IMR-90 (cell line): ENCODE measurements at regions not wholly inside any gene's neighbourhood (a gene's known extent, or its start where the extent isn't known, plus 50 kb on each side); places are given as distances from the start of the nearest gene placed in this dataset.

Experiments
- ATAC-seq: fragments of 200-7000 bp; cut with Tn5 transposase; 2 replicates; pipeline ENCODE4 v1.9.1; 2020; ENCODE audit warnings: low read depth, mild to moderate bottlenecking, moderate library complexity
- BruUV-seq: library from RNA; stranded (reverse); fragments of 400-500 nt; replicated peaks from 2 replicates; lab custom pipeline; 2021; lab: Mats Ljungman, UMichigan
- CTCF ChIA-PET: fragments of 300-600 bp; formaldehyde crosslinking; extraction: SDS; loops from one replicate; lab custom pipeline; 2021; ENCODE audit warnings: antibody characterized with exemption; lab: Yijun Ruan, JAX
- POLR2A ChIA-PET: fragments of 300-600 bp; sonication (Branson Sonifier 250); formaldehyde crosslinking; loops from one replicate; lab custom pipeline; 2022; ENCODE audit warnings: antibody characterized with exemption; ENCODE audit not compliant: unreplicated experiment; lab: Charles Lee
- DNase-seq: peaks from one replicate; pipeline ENCODE4 v3.0.0; 2013
- H2AFZ ChIP-seq: replicated peaks from 2 replicates; pipeline ENCODE3; 2013; ENCODE audit warnings: low read length, mild to moderate bottlenecking; ENCODE audit not compliant: poor library complexity
- H2AK5ac ChIP-seq: 2 replicates; pipeline ENCODE4 v1.6.1; 2013; ENCODE audit warnings: low read depth, low read length, inconsistent platforms
- H2AK9ac ChIP-seq: replicated peaks from 2 replicates; pipeline ENCODE3; 2013; ENCODE audit warnings: mild to moderate bottlenecking, low read depth, low read length, moderate library complexity; ENCODE audit not compliant: poor library complexity
- H2BK120ac ChIP-seq: 2 replicates; pipeline ENCODE4 v1.6.1; 2013; ENCODE audit warnings: low read depth, low read length, inconsistent platforms
- H2BK15ac ChIP-seq: 3 replicates; pipeline ENCODE4 v1.6.1; 2013; ENCODE audit warnings: low read depth, low read length, inconsistent platforms
- H2BK20ac ChIP-seq: 2 replicates; pipeline ENCODE4 v1.6.1; 2013; ENCODE audit warnings: low read depth, mild to moderate bottlenecking, inconsistent platforms, low read length, moderate library complexity
- H2BK5ac ChIP-seq: 2 replicates; pipeline ENCODE4 v1.6.1; 2013; ENCODE audit warnings: mild to moderate bottlenecking, low read depth, low read length, inconsistent platforms; ENCODE audit not compliant: poor library complexity, severe bottlenecking
- H3K14ac ChIP-seq: replicated peaks from 2 replicates; pipeline ENCODE4 v1.6.1; 2013; ENCODE audit warnings: low read depth, low read length, inconsistent platforms
- H3K18ac ChIP-seq: 2 replicates; pipeline ENCODE4 v1.6.1; 2013; ENCODE audit warnings: low read depth, low read length, control low read depth
- H3K23ac ChIP-seq: 2 replicates; pipeline ENCODE4 v1.6.1; 2013; ENCODE audit warnings: low read depth, low read length, inconsistent platforms
- H3K27ac ChIP-seq: 2 replicates; pipeline ENCODE4 v1.5.1; 2013; ENCODE audit warnings: mild to moderate bottlenecking, control low read depth, low read length; ENCODE audit not compliant: insufficient read depth
- H3K27me3 ChIP-seq: 2 replicates; pipeline ENCODE4 v1.6.1; 2013; ENCODE audit warnings: low read length; ENCODE audit not compliant: control insufficient read depth, insufficient read depth
- H3K36me3 ChIP-seq: 2 replicates; pipeline ENCODE4 v1.6.1; 2013; ENCODE audit warnings: low read length, mixed read lengths; ENCODE audit not compliant: control insufficient read depth, insufficient read depth
- H3K4ac ChIP-seq: 2 replicates; pipeline ENCODE4 v1.6.1; 2013; ENCODE audit warnings: low read depth, low read length, inconsistent platforms
- H3K4me1 ChIP-seq: 2 replicates; pipeline ENCODE4 v1.6.1; 2013; ENCODE audit warnings: low read length, mixed read lengths; ENCODE audit not compliant: control insufficient read depth, insufficient read depth
- H3K4me2 ChIP-seq: 2 replicates; pipeline ENCODE4 v1.6.1; 2013; ENCODE audit warnings: low read depth, mild to moderate bottlenecking, control low read depth, low read length, moderate library complexity
- H3K4me3 ChIP-seq: 2 replicates; pipeline ENCODE4 v1.5.1; 2013; ENCODE audit warnings: low read depth, mild to moderate bottlenecking, control low read depth, low read length, moderate library complexity; ENCODE audit not compliant: insufficient read depth
- H3K56ac ChIP-seq: 2 replicates; pipeline ENCODE4 v1.6.1; 2013; ENCODE audit warnings: low read length, inconsistent platforms; ENCODE audit not compliant: insufficient read depth; ENCODE audit errors: extremely low read depth
- H3K79me1 ChIP-seq, 2 experiments: 2 replicates each; pipeline ENCODE4 v1.6.1; 2013; ENCODE audit warnings: low read length in 2 of 2, inconsistent platforms in 1 of 2, low read depth in 1 of 2
- H3K9ac ChIP-seq: 2 replicates; pipeline ENCODE4 v1.6.1; 2013; ENCODE audit warnings: low read depth, low read length, control low read depth
- H3K9me1 ChIP-seq: 2 replicates; pipeline ENCODE4 v1.6.1; 2013; ENCODE audit warnings: low read length, inconsistent platforms; ENCODE audit not compliant: insufficient read depth
- H3K9me3 ChIP-seq: 2 replicates; pipeline ENCODE4 v1.6.1; 2013; ENCODE audit warnings: low read length; ENCODE audit not compliant: control insufficient read depth, insufficient read depth
- H4K20me1 ChIP-seq: 2 replicates; pipeline ENCODE4 v1.6.1; 2013; ENCODE audit warnings: low read length, inconsistent platforms; ENCODE audit not compliant: insufficient read depth
- H4K5ac ChIP-seq: 2 replicates; pipeline ENCODE4 v1.6.1; 2013; ENCODE audit warnings: mild to moderate bottlenecking, low read depth, low read length, control low read depth
- H4K8ac ChIP-seq, 2 experiments: 2 replicates each; pipeline ENCODE4 v1.6.1; 2013; ENCODE audit warnings: low read depth in 2 of 2, low read length in 2 of 2, control low read depth in 1 of 2, inconsistent platforms in 1 of 2
- H4K91ac ChIP-seq: 2 replicates; pipeline ENCODE4 v1.6.1; 2013; ENCODE audit warnings: low read depth, low read length, inconsistent platforms; ENCODE audit not compliant: insufficient read depth
- BHLHE40 ChIP-seq: fragments of 150-350 bp; IDR thresholded peaks from 2 replicates; pipeline ENCODE4 v1.6.1; 2016; ENCODE audit warnings: mild to moderate bottlenecking, low read depth, low read length
- CEBPB ChIP-seq: IDR thresholded peaks from 2 replicates; pipeline ENCODE4 v1.6.1; 2012; ENCODE audit warnings: low read depth, low read length, improper control_type of control experiment
- CHD1 ChIP-seq: IDR thresholded peaks from 2 replicates; pipeline ENCODE4 v1.6.1; 2012; ENCODE audit warnings: low read depth, low read length, improper control_type of control experiment
- CTCF ChIP-seq: conservative IDR thresholded peaks from 2 replicates; pipeline ENCODE4 v1.5.1; 2012; ENCODE audit warnings: mild to moderate bottlenecking, low read depth, low read length, improper control_type of control experiment
- FOS ChIP-seq: fragments of 150-350 bp; IDR thresholded peaks from 2 replicates; pipeline ENCODE4 v1.6.1; 2016; ENCODE audit warnings: low read depth, low read length
- MAFK ChIP-seq: IDR thresholded peaks from 2 replicates; pipeline ENCODE4 v1.6.1; 2012; ENCODE audit warnings: low read depth, low read length, improper control_type of control experiment
- MAZ ChIP-seq: IDR thresholded peaks from 2 replicates; pipeline ENCODE4 v1.6.1; 2012; ENCODE audit warnings: low read depth, mild to moderate bottlenecking, low read length, improper control_type of control experiment, moderate library complexity, borderline replicate concordance
- MXI1 ChIP-seq: IDR thresholded peaks from 2 replicates; pipeline ENCODE4 v1.6.1; 2012; ENCODE audit warnings: low read depth, mild to moderate bottlenecking, low read length, moderate library complexity, borderline replicate concordance
- NFE2L2 ChIP-seq: fragments of 150-350 bp; IDR thresholded peaks from 2 replicates; pipeline ENCODE4 v1.6.1; 2016; ENCODE audit warnings: low read depth, mild to moderate bottlenecking, low read length
- POLR2A ChIP-seq: IDR thresholded peaks from 2 replicates; pipeline ENCODE4 v1.6.1; 2012; ENCODE audit warnings: mild to moderate bottlenecking, low read depth, low read length
- RAD21 ChIP-seq: IDR thresholded peaks from 2 replicates; pipeline ENCODE4 v1.6.1; 2012; ENCODE audit warnings: low read length, improper control_type of control experiment
- RCOR1 ChIP-seq: IDR thresholded peaks from 2 replicates; pipeline ENCODE4 v1.6.1; 2012; ENCODE audit warnings: mild to moderate bottlenecking, low read length, improper control_type of control experiment; ENCODE audit not compliant: insufficient replicate concordance
- RFX5 ChIP-seq: IDR thresholded peaks from 2 replicates; pipeline ENCODE4 v1.8.0; 2012; ENCODE audit warnings: low read depth, mild to moderate bottlenecking, low read length, moderate library complexity
- SMC3 ChIP-seq: fragments of 150-350 bp; IDR thresholded peaks from 2 replicates; pipeline ENCODE4 v1.6.1; 2016; ENCODE audit warnings: low read depth, mild to moderate bottlenecking, antibody characterized with exemption, low read length, moderate library complexity
- USF2 ChIP-seq: fragments of 150-350 bp; IDR thresholded peaks from 2 replicates; pipeline ENCODE4 v1.6.1; 2017; ENCODE audit warnings: mild to moderate bottlenecking, antibody characterized with exemption, low read length, low read depth
- WGBS, 2 experiments: methylation state at CpG; one replicate each; pipeline versions ENCODE4 v1.1.5 to v1.1.7; 2013; ENCODE audit warnings: missing lambda C conversion rate in 2 of 2; ENCODE audit not compliant: insufficient read length in 1 of 2; ENCODE audit errors: extremely low coverage in 2 of 2; 5-methylcytosine and 5-hydroxymethylcytosine counted together
- dilution Hi-C: fragments of 300-500 bp; cut with HindIII; formaldehyde crosslinking; loops from one replicate; pipeline ENCODE4 v1.14.3; 2018; ENCODE audit warnings: low sequenced_read_pairs; ENCODE audit not compliant: unreplicated experiment
- in situ Hi-C: fragments of 300-500 bp; cut with MboI; formaldehyde crosslinking; loops from 3 replicates; pipeline ENCODE4 v1.14.3; 2019; ENCODE audit warnings: low sequenced_read_pairs, inconsistent platforms, mixed read lengths
- intact Hi-C: fragments of 100-400 bp; cut with micrococcal nuclease; formaldehyde crosslinking; loops from 2 replicates; pipeline ENCODE4 v1.10.0; 2022
- TF ChIP-seq, protein P1 (sequence below): fragments of 150-350 bp; IDR thresholded peaks from 2 replicates; pipeline ENCODE4 v1.6.1; 2016; ENCODE audit warnings: low read depth, mild to moderate bottlenecking, low read length, moderate library complexity, borderline replicate concordance

GRCh38 chr14:40252817-40253447, 820.7 kb upstream of the FBXO33 start:
- no peak overlapping the region for H3K56ac ChIP-seq
- DNase-seq (no peak), ATAC-seq (no peak)
- H2BK20ac ChIP-seq, result no peak overlapping the region
- no peak overlapping the region for H2AK9ac ChIP-seq
- ChIA-PET POLR2A (no interaction called here), CTCF (no interaction called here)
- no peak overlapping the region for H4K5ac ChIP-seq
- H3K27me3 ChIP-seq, result no peaks in the 10 kb centered on the region
- no peak overlapping the region for H2AK5ac ChIP-seq
- in situ Hi-C loops, result no loop called here
- H3K4me2 ChIP-seq, result no peak overlapping the region
- H3K18ac ChIP-seq, result no peak overlapping the region
- no peak overlapping the region for H3K14ac ChIP-seq
- H2BK120ac ChIP-seq, result no peak overlapping the region
- H3K4ac ChIP-seq, result no peak overlapping the region
- H3K27ac ChIP-seq, result no peak overlapping the region
- no peak overlapping the region for H3K23ac ChIP-seq
- no peaks in the 10 kb centered on the region for H3K9me1 ChIP-seq
- no peak overlapping the region for H4K8ac ChIP-seq
- H3K4me3 ChIP-seq, result no peak overlapping the region
- no peaks in the 10 kb centered on the region for H3K36me3 ChIP-seq
- BruUV-seq, result no TSS peak
- no peaks in the 10 kb centered on the region for H4K20me1 ChIP-seq
- H2BK5ac ChIP-seq, result no peak overlapping the region
- no peak overlapping the region for H2BK15ac ChIP-seq
- dilution Hi-C loops, result no loop called here
- 53% methylated on average over 2 of the region's 2 CpGs; no CpG with 5 or more reads in 1 of the 2 experiments for whole genome bisulfite sequencing, 2 experiments
- no peak overlapping the region for H2AFZ ChIP-seq
- TF ChIP-seq RAD21 (no peak), SMC3 (no peak), MXI1 (no peak), RFX5 (no peak), MAZ (no peak), CHD1 (no peak), POLR2A (no peak), BHLHE40 (no peak), CEBPB (no peak), NFE2L2 (no peak), RCOR1 (no peak), MAFK (no peak), CTCF (no peak), USF2 (no peak), FOS (no peak)
- TF ChIP-seq, protein P1, sequence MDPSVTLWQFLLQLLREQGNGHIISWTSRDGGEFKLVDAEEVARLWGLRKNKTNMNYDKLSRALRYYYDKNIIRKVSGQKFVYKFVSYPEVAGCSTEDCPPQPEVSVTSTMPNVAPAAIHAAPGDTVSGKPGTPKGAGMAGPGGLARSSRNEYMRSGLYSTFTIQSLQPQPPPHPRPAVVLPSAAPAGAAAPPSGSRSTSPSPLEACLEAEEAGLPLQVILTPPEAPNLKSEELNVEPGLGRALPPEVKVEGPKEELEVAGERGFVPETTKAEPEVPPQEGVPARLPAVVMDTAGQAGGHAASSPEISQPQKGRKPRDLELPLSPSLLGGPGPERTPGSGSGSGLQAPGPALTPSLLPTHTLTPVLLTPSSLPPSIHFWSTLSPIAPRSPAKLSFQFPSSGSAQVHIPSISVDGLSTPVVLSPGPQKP, result no peak
- no peak overlapping the region for H4K91ac ChIP-seq
- intact Hi-C loops, result no loop called here
- H3K9ac ChIP-seq, result no peak overlapping the region
- H3K9me3 ChIP-seq, result peaks cover 11% of the 10 kb centered on the region
- H3K4me1 ChIP-seq, result no peaks in the 10 kb centered on the region
- no peaks in the 10 kb centered on the region for H3K79me1 ChIP-seq
